ENCODE measurements at regions not wholly inside any gene's neighbourhood (a gene's known extent, or its start where the extent isn't known, plus 50 kb on each side); places are given as distances from the start of the nearest gene placed in this dataset.

GRCh38 chr2:217626926-217627325 is 375.9 kb downstream of the TNS1 start:
- ChIA-PET POLR2A (no interaction called here), CTCF (no interaction called here)
- Histone ChIP-seq H3K9ac (ENCODE audit: low read length) (no peak overlapping the region), H3K4me1 (ENCODE audit: control insufficient read depth in 2 of 2, insufficient read depth in 2 of 2, low read length in 2 of 2) (no peaks in the 10 kb centered on the region), H3K4me3 (ENCODE audit: control extremely low read depth in 1 of 5, extremely low read depth in 1 of 5, insufficient read depth in 1 of 5, low read depth in 2 of 5, low read length in 4 of 5) (no peak overlapping the region), H3K9me3 (ENCODE audit: control extremely low read depth in 1 of 3, control insufficient read depth in 2 of 3, insufficient read depth in 1 of 3, low read length in 2 of 3) (no peaks in the 10 kb centered on the region), H3K27ac (ENCODE audit: low read length in 2 of 2) (no peak overlapping the region), H3K79me2 (ENCODE audit: control insufficient read depth, insufficient read depth, low read length) (no peaks in the 10 kb centered on the region), H3K27me3 (replicated peaks in 1 of 4; ENCODE audit: control extremely low read depth in 1 of 4, control insufficient read depth in 3 of 4, insufficient read depth in 4 of 4, low read length in 3 of 4) (no peaks in the 10 kb centered on the region), H3K4me2 (replicated peaks; ENCODE audit: low read depth, low read length, poor library complexity, severe bottlenecking) (no peak overlapping the region), H3K36me3 (replicated peaks in 1 of 2; ENCODE audit: control extremely low read depth in 1 of 2, control insufficient read depth in 1 of 2, extremely low read depth in 1 of 2, insufficient read depth in 2 of 2, low read length in 1 of 2) (no peaks in the 10 kb centered on the region), H2AFZ (ENCODE audit: insufficient read depth, low read depth, low read length, poor library complexity, severe bottlenecking) (no peak overlapping the region), H4K20me1 (ENCODE audit: control insufficient read depth, insufficient read depth, low read length, poor library complexity, severe bottlenecking) (no peaks in the 10 kb centered on the region)
- Mint-ChIP-seq H3K4me3 (no peak overlapping the region), H3K4me1 (no peaks in the 10 kb centered on the region), H3K27me3 (peaks cover 20% of the 10 kb centered on the region), H3K27ac (no peak overlapping the region), H3K9me3 (ENCODE audit: insufficient read depth) (no peaks in the 10 kb centered on the region)
- TF ChIP-seq, protein P1, sequence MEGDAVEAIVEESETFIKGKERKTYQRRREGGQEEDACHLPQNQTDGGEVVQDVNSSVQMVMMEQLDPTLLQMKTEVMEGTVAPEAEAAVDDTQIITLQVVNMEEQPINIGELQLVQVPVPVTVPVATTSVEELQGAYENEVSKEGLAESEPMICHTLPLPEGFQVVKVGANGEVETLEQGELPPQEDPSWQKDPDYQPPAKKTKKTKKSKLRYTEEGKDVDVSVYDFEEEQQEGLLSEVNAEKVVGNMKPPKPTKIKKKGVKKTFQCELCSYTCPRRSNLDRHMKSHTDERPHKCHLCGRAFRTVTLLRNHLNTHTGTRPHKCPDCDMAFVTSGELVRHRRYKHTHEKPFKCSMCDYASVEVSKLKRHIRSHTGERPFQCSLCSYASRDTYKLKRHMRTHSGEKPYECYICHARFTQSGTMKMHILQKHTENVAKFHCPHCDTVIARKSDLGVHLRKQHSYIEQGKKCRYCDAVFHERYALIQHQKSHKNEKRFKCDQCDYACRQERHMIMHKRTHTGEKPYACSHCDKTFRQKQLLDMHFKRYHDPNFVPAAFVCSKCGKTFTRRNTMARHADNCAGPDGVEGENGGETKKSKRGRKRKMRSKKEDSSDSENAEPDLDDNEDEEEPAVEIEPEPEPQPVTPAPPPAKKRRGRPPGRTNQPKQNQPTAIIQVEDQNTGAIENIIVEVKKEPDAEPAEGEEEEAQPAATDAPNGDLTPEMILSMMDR (IDR thresholded peaks at IDR 0.05): no peak
- no peak for TF ChIP-seq EZH2 (IDR thresholded peaks at IDR 0.05; ENCODE audit: borderline replicate concordance, insufficient read depth, low read depth, low read length, poor library complexity, severe bottlenecking)
- no peak for DNase-seq
- WGBS (ENCODE audit: insufficient coverage): 95% methylated on average over 3 of the region's 5 CpGs
- ATAC-seq (ENCODE audit: low read depth): no peak
- intact Hi-C loops (cut with micrococcal nuclease): no loop called here

GRCh38 chr2:217625557-217626169 is 377.1 kb downstream of the TNS1 start:
- Histone ChIP-seq H3K4me3 (ENCODE audit: control extremely low read depth in 1 of 5, extremely low read depth in 1 of 5, insufficient read depth in 1 of 5, low read depth in 2 of 5, low read length in 4 of 5) (no peak overlapping the region), H3K79me2 (ENCODE audit: control insufficient read depth, insufficient read depth, low read length) (no peaks in the 10 kb centered on the region), H3K27ac (ENCODE audit: low read length in 2 of 2) (no peak overlapping the region), H4K20me1 (ENCODE audit: control insufficient read depth, insufficient read depth, low read length, poor library complexity, severe bottlenecking) (no peaks in the 10 kb centered on the region), H2AFZ (ENCODE audit: insufficient read depth, low read depth, low read length, poor library complexity, severe bottlenecking) (no peak overlapping the region), H3K27me3 (replicated peaks in 1 of 4; ENCODE audit: control extremely low read depth in 1 of 4, control insufficient read depth in 3 of 4, insufficient read depth in 4 of 4, low read length in 3 of 4) (peaks cover 0 to 2% (median 0%) of the 10 kb centered on the region in 4 experiments), H3K9ac (ENCODE audit: low read length) (no peak overlapping the region), H3K9me3 (ENCODE audit: control extremely low read depth in 1 of 3, control insufficient read depth in 2 of 3, insufficient read depth in 1 of 3, low read length in 2 of 3) (no peaks in the 10 kb centered on the region), H3K4me1 (ENCODE audit: control insufficient read depth in 2 of 2, insufficient read depth in 2 of 2, low read length in 2 of 2) (no peaks in the 10 kb centered on the region), H3K36me3 (replicated peaks in 1 of 2; ENCODE audit: control extremely low read depth in 1 of 2, control insufficient read depth in 1 of 2, extremely low read depth in 1 of 2, insufficient read depth in 2 of 2, low read length in 1 of 2) (no peaks in the 10 kb centered on the region), H3K4me2 (replicated peaks; ENCODE audit: low read depth, low read length, poor library complexity, severe bottlenecking) (no peak overlapping the region)
- no peak overlapping the region for H3K27ac Mint-ChIP-seq
- intact Hi-C loops (cut with micrococcal nuclease): no loop called here
- H3K9me3 Mint-ChIP-seq (ENCODE audit: insufficient read depth): no peaks in the 10 kb centered on the region
- TF ChIP-seq EZH2 (IDR thresholded peaks at IDR 0.05; ENCODE audit: borderline replicate concordance, insufficient read depth, low read depth, low read length, poor library complexity, severe bottlenecking): no peak
- TF ChIP-seq, protein P1 (IDR thresholded peaks at IDR 0.05): no peak
- no peak overlapping the region for H3K4me3 Mint-ChIP-seq
- 94% methylated on average over 3 of the region's 4 CpGs for WGBS (ENCODE audit: insufficient coverage)
- CTCF ChIA-PET: no interaction called here
- H3K4me1 Mint-ChIP-seq: no peaks in the 10 kb centered on the region
- DNase-seq (no peak), ATAC-seq (ENCODE audit: low read depth) (no peak)
- H3K27me3 Mint-ChIP-seq: peaks cover 9% of the 10 kb centered on the region
- POLR2A ChIA-PET: no interaction called here
